HFF-Myc (cell line): ENCODE measurements at regions not wholly inside any gene's neighbourhood (a gene's known extent, or its start where the extent isn't known, plus 50 kb on each side); places are given as distances from the start of the nearest gene placed in this dataset.

Source experiments
- DNase-seq: peaks from one replicate; pipeline ENCODE4 v3.0.0-alpha.2; 2011; ENCODE audit warnings: low read depth; ENCODE audit errors: extremely low read depth
- H3K4me3 ChIP-seq: replicated peaks from 2 replicates; pipeline ENCODE4 v1.5.1; 2011; ENCODE audit warnings: low read depth, mild to moderate bottlenecking, control low read depth, low read length
- CTCF ChIP-seq: IDR thresholded peaks from 2 replicates; pipeline ENCODE4 v1.5.1; 2012; ENCODE audit warnings: mild to moderate bottlenecking, low read depth, low read length, control low read depth; ENCODE audit errors: missing control alignments

GRCh38 chr1:166514067-166514466, 325.2 kb upstream of the POGK start:
- DNase-seq = no peak
- no peak for TF ChIP-seq CTCF
- no peak overlapping the region for H3K4me3 ChIP-seq

GRCh38 chr1:166527752-166528151, 311.5 kb upstream of the POGK start:
- no peak for TF ChIP-seq CTCF
- DNase-seq = no peak
- no peak overlapping the region for H3K4me3 ChIP-seq

- TF ChIP-seq CTCF = no peak
- no peak for DNase-seq
- no peak overlapping the region for H3K4me3 ChIP-seq
Measured at GRCh38 chr1:166538646-166539045, 300.6 kb upstream of the POGK start.

GRCh38 chr1:166544036-166544435, 295.2 kb upstream of the POGK start:
- H3K4me3 ChIP-seq = no peak overlapping the region
- no peak for DNase-seq
- no peak for TF ChIP-seq CTCF

GRCh38 chr1:166544561-166544960, 294.7 kb upstream of the POGK start:
- no peak for TF ChIP-seq CTCF
- no peak for DNase-seq

GRCh38 chr1:166552706-166553105, 286.6 kb upstream of the POGK start:
- no peak for DNase-seq
- TF ChIP-seq CTCF = no peak
- no peak overlapping the region for H3K4me3 ChIP-seq

More at GRCh38 chr1:166544561-166544960, 294.7 kb upstream of the POGK start:
- H3K4me3 ChIP-seq = no peak overlapping the region

GRCh38 chr1:166570954-166571353, 268.3 kb upstream of the POGK start:
- no peak for DNase-seq
- no peak for TF ChIP-seq CTCF
- no peak overlapping the region for H3K4me3 ChIP-seq
